Transverse colon (tissue), 4 donors: ENCODE measurements at regions not wholly inside any gene's neighbourhood (a gene's known extent, or its start where the extent isn't known, plus 50 kb on each side); places are given as distances from the start of the nearest gene placed in this dataset.

Experiments used
- EP300 ChIP-seq: sonication (generic); formaldehyde crosslinking; IDR thresholded peaks from one replicate; pipeline ENCODE4 v1.6.1; 2017; ENCODE audit warnings: antibody characterized with exemption, low read depth
- POLR2AphosphoS5 ChIP-seq, 3 donors: sonication (generic); formaldehyde crosslinking; IDR thresholded peaks; one replicate each; pipeline ENCODE4 v1.6.1; 2016; ENCODE audit warnings: antibody characterized with exemption in 3 of 3
- TF ChIP-seq, protein P1 (sequence below), 5 experiments: fragments of 200-600 bp in 3 of 5; fragments of 450-650 bp in 2 of 5; sonication (generic) in 3 of 5; IDR thresholded peaks; 1 replicate in 2 of 5; 2 replicates in 3 of 5; pipeline ENCODE4 v1.5.1; 2016 to 2017; ENCODE audit warnings: antibody characterized with exemption in 5 of 5, inconsistent platforms in 3 of 5, mild to moderate bottlenecking in 2 of 5, moderate library complexity in 1 of 5

DNA sequence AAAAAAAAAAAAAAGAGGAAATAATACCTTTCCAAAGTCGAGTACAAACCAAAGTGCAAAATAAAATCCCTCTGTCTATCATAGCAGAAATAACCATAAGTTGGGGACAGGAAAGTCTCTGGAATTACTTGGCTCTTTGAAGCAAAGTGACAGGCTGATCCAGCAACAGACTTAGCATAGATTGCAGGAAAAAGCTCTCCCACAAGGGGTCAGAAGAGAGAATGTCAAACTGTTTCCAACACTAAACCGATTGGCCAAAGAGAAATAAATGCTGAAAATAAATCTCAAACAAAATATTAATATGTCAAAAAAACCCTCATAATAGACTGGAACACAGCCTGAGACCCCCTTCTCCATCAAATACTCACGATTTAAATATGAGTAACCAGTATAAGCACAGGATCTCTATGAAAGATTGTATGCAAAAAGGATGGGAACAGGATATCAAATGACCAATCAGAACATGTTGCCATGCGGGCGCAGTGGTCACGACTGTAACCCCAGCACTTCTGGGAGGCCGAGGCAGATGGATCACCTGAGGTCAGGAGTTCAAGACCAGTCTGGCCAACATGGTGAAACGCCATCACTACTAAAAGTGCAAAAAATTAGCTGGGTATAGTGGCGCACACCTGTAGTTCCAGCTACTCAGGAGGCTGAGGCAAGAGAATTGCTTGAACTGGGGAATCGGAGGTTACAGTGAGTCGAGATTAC lies 1000.7 kb upstream of the LRRN3 start:
- TF ChIP-seq, protein P1, sequence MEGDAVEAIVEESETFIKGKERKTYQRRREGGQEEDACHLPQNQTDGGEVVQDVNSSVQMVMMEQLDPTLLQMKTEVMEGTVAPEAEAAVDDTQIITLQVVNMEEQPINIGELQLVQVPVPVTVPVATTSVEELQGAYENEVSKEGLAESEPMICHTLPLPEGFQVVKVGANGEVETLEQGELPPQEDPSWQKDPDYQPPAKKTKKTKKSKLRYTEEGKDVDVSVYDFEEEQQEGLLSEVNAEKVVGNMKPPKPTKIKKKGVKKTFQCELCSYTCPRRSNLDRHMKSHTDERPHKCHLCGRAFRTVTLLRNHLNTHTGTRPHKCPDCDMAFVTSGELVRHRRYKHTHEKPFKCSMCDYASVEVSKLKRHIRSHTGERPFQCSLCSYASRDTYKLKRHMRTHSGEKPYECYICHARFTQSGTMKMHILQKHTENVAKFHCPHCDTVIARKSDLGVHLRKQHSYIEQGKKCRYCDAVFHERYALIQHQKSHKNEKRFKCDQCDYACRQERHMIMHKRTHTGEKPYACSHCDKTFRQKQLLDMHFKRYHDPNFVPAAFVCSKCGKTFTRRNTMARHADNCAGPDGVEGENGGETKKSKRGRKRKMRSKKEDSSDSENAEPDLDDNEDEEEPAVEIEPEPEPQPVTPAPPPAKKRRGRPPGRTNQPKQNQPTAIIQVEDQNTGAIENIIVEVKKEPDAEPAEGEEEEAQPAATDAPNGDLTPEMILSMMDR (IDR thresholded peaks at IDR 0.05), result peak in 2 of 5 experiments; percentile 25 to 28
- TF ChIP-seq EP300, result no peak
- TF ChIP-seq POLR2AphosphoS5 (IDR thresholded peaks at IDR 0.05), result no peak
